OCI-M2 (cell line): ENCODE measurements at regions not wholly inside any gene's neighbourhood (a gene's known extent, or its start where the extent isn't known, plus 50 kb on each side); places are given as distances from the start of the nearest gene placed in this dataset.

Experiments
- DNase-seq: peaks from one replicate; lab custom pipeline; 2025; ENCODE audit not compliant: unreplicated experiment; lab: John Stamatoyannopoulos, UW

DNA sequence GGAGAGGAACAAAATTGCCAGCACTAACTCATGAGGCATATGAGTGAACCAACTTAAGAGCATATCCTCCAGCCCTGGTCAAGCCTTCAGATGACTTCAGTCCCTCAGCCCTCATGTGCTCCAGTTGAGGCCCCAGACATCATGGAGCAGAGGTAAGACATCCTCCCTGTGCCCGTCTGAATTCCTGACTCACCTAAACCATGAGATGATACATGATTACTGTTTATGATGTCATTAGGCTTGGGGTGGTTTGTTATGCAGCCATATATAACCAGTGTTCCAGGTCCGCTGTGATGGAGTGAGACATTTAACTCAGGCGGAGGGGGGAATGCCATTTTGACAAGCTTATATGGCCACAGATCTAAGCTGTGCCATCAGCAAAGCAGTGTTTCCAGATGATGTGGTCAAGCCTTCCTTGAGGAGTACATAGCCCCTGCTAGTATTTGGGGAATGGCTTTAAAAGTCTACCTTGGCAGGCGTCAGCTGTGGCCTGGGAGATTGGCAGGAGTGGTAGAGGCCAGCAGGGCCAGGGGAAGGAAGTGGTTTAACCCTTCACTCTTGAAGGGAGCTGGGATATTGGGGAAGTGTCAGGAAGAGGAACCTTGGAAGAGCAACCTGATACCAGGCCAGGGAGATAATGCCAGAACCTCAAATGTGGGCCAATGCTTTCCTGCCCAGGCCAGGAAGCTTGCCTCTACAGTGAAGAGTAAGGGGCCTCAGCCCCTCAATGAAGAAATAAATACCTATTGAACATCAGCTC is 343.0 kb upstream of the PODXL start:
- DNase-seq, result no peak

DNA sequence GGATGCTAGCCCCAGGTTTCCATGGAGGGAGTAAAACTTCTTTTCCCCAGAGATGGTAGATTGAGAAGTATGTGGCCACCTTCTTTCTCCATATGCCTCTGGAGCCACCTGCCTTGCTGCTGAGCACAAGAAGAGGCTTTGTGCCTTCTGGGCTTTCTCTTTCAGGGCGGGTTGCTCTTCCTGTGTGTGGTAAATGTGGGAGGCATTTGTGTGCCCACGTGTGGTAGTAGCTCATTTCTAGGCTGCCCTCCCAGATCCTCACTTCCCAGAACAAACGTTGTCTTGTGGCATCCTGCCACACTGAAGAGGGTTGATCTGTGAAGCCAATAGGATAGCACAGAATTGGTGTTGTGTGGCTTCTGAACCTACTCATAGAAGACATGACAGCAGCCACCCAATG is 342.0 kb upstream of the PODXL start:
- no peak for DNase-seq

DNA sequence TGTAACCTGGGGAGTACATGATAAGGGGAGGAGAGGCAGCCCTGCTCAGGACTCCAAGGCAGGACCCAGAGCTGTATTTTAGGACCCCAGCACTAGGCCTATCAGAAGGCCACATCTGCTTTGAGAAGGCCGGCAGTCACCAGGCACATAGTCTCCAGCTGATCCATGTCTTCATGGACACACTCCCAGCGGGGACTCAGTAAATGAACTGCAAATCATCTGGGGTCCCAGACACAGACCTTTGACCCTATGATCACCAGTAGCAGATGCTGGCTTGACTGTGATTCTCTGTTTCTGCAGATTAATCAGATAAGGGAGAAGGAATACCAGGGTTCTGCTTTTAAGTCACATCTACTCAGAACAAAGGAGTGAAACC is 341.4 kb upstream of the PODXL start:
- DNase-seq, result no peak

DNA sequence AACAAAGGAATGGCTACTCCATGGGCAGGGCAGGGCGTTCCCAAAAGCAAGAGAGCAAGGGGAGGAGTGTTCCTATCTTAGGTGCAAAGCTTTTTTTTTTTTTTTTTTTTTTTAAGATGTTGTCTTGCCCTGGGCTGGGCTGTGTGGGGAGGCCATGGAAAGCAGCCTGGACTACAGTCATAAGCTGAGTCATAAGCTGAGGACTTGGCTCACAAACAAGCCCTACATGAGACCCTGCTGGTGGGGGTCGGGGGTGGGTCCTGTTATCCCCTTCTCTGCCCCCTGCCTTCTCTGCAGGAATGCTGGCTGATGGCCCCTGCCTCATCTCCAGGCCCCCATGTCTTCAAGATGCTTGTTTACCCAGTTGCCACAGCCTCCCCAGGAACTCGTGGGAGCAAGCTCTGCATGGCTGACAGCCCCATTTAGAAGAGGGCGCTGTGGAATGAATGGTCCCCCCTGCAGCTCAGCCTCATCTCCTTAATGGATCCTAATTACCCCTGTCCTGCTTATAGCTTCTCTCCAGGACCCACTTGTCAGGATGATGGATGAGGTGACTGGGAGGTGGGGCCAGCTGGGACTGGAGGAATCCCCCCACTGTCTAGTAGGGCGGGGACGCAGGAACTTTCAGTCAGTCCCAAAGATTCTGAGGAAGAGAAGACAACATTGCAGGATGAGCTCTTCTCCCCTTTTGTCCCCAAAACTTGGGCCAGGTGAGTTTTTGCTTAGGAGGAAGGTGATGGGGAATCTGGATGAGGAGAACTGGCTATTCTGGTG is 340.8 kb upstream of the PODXL start:
- DNase-seq, result no peak

DNA sequence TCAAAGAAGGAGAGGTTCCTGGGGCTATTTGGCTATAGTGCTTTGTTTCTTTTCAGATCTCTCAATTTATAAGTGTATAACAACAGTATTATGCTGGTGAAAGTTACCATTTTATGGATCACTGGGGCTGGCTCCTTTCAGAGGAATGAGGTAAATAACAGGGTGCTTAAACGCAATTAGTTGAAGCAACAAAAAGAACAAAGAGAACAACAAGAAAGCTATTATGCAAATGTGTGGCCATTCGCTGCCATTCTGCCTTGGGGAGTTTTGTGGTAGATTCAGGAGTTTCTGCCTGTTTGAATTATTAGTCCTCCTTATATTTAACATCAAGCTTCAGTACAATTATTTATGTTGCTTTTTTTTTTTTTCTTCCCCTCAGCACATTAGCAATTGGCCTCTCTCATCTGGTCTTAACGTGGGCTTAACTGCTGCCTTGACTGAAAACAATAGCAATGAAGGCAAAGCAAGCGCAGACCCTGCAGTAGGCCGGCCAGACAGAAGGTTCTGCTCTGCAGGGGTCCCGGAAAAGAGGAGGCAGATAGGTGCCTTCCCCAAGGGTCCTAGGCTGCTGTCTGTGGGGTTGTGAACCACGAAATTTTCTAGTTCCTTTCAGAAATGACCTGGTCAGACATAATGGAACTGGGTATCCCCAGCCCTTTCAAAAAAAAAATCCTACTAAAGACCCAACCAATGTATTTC is 339.9 kb upstream of the PODXL start:
- DNase-seq, result no peak

DNA sequence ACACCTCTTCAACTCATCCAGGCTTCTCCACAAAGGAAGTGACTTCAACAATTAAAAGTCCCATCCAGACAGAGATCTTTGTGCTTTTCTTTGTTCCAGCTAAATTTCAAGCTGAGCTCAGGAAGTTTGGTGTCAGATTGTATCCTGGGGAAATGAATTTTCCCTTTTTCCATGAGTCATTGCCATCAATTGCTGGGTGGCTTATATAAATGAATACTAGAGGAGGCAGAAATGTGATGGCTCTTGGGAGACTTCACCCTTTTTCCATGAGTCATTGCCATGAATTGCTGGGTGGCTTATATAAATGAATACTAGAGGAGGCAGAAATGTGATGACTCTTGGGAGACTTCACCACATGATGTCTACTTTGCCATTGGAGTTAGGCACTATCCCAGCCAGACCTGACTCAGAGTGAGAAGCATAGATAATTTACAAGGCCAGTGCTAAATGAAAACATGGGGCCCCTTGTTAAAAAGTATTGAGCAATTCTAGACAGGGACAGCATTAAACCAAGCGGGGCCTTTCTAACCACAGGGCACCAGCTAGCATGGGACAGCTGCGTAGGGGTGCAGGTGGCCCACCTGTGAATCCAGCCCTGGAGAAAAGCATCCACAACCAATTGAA is 339.2 kb upstream of the PODXL start:
- DNase-seq, result no peak

DNA sequence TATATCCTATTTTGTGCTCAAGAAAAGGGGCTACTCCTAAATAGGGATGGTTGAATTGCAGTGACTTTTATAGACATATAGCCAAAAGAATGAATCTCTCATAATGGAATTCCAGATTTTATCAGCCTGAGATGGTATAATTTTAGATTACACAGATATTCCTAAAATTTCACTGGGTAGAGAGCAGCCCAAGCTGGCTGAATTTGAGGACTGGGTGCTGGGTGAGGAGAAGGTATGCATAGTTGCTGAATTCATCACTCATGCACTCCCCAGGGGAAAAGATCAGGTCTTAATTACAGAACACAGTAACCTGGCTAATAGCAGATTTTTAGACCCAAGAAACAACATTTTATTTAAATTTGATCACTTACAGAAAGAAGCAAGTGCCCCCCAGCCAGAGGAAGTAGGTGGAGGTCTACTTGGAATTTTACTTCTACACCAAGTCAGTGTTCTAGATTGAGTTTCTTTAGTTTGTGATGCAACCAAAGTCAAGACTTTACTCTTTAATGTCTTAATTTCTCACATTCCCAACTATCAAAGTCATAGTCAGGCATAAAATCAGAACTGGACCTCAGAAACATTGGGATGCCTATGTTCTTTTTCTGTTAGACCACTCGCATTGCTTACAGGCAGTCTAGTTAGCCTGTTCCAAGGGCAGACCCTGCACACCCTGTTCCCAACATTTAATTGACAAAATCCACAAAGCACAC is 337.4 kb upstream of the PODXL start:
- no peak for DNase-seq

DNA sequence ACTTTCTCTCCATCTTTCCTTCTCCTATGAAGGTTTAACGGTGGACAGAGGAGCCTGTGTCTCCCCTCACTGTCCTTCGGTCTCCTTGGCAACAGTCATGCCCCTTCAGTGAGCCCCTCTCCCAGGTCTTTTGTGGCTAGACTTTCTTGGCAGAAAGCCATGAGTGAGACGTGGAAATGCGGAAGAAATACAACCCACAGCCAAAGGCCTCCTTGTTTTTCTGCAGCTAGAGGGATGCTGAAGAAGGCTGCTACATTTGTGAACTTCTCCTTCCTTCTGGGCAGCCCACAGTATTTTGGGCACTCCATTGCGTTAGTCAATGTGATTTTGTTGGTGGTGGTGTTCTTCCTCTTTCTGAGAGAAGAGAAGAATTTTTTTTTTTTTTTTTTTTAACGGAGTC is 333.7 kb upstream of the PODXL start:
- no peak for DNase-seq

DNA sequence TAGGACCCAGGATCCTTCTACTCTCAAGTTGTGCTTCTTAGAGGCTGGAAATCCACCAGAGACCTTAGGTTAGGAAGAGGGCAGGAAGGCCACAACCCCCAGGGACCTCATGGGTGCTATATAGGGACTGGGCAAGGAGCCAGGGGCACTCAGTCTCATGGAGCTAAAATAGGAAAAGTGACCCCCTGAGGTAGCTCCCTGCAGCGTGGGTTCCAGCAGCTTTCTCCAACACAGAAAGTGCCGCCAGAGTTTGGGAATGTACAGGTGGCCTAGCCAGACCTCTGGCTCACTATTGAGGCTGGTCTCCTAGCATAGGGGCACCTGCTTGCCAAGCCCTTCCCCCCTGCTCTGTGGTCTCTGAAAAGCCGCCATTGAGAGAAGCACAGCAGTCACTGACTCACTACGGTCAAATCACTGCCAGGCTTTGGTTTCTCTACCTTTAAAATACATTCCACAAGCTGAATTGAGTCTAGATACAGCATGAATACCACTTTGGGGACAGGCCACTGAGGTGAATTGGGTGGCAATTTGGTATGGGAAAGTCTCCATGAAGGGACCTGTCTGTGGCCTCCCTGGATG is 333.2 kb upstream of the PODXL start:
- no peak for DNase-seq

DNA sequence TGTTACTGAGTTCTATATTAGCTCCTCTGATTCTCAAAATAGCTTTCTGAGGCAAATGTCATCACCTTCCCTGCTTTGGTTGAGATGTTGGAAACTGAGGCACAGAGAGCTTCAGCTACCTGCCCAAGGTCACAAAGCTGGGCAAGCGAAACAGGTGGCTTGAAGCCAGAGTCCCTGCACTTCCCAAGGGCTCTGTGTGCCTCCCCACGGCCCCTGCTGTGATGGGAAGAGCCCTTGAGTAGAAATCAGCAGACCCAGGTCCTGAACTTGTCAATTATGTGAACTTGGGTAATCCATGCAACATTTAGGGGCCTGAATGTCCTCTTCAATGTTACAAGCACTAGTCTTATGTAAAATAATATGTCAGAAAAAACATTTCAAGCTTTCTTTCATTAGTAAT is 327.3 kb upstream of the PODXL start:
- DNase-seq, result no peak

DNA sequence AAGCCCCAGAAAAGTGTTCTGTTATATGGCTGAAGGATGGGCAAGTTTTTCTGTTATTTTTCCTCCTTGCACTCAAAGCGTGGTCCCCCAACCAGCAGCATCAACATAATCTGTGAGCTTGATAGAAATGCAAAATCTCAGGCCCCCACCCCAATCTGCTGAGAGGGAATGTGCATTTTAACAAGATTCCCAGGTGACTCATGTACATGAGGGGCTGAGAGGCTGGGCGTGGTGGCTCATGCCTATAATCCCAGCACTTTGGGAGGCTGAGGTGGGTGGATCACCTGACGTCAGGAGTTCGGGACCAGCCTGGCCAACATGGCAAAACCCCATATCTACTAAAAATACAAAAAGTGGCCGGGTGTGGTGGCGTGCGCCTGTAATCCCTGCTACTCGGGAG is 326.8 kb upstream of the PODXL start:
- DNase-seq, result no peak

DNA sequence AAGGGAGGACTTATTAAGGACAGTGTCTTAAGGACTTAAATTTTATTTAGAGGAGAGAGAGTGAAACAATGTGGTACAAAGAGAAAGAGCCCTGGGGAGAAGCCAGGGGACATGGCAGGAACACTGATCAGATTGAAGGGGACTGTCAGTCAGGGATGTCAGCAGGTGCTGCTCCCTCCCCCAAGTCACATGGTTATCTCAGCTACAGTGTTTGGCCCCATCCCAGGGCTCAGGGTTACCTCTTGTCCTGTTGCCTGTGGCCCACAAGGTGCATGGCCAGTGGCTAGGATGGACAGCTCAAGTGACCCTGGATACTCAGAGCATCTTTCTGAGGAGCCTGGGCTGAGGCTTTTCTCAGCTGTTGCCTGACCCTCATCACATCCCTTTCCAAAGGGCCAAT is 325.9 kb upstream of the PODXL start:
- no peak for DNase-seq

DNA sequence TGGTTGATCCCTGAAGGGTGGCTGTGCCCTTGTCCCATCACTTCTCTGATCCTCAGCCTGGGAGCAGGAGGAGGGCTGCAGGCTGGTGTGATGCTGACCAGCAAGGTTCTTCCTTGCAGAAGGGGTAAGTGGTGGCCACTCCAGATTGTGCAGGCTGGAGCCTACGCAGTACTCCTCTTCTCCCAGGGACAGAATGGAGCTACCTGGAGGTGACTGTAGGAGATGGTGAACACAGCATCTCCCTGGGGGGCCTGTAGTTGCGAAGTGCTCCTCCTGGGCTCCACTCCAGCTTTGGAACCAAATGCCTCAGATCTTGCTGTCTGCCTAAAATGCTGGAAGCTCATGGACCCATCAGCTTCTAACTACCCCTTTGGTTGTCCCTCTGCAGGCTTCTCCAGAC is 323.6 kb upstream of the PODXL start:
- DNase-seq, result no peak

DNA sequence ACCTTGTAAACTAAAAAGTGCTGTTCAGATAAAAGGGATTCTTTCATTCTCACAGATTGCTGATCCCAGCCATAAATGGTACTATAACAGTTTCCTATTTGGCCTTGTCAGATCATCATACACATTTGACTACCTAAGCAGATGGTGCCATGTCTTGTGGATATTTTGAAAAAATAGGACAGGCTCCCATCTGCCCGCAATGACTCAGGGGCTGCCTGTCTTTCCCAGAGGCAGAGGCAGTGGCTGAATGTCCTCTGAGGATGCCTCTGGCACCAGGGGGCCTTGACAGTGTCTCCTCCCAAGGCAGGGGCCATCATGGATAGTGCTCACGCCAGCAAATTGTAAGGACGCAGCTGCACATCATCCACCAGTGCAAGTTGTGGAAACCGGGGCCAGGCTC is 323.0 kb upstream of the PODXL start:
- no peak for DNase-seq

DNA sequence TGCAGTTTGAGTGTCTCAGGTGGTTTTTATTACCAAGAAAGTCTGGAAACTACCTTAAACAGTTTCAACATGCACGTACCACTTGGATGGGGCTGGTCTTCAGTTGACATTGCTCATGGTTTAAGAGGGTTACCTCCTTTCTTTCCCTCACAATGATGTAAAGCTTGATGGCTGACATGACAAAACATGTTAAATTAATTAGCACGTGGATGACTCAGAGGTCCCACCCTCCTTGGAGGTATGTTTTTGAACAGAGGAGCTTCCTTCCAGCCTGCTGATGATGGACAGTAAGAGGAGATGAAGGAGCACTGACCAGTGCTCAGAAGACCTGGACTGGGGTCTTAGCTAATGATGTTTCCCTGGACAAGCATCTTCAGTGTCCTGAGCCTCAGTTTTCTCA is 322.3 kb upstream of the PODXL start:
- DNase-seq, result no peak

DNA sequence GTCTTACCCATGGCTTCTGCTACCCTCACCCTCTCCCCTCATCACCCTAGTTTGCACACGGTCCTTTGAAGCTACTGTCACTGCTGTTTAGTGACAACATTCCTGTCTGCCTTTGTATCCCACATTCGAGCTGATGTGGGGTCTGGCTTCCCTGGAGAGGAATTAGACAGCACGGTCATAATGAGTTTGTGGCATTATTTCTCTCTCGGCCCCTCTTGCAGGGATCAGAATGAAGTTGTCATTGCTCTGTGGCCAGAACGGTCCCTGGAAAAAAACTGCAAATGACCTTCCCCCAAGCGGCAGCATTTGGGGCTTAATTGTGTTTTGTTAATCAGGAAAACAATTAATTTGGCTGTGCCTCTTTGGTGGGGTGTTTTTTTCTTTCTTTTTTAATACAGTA is 317.2 kb upstream of the PODXL start:
- DNase-seq, result no peak

DNA sequence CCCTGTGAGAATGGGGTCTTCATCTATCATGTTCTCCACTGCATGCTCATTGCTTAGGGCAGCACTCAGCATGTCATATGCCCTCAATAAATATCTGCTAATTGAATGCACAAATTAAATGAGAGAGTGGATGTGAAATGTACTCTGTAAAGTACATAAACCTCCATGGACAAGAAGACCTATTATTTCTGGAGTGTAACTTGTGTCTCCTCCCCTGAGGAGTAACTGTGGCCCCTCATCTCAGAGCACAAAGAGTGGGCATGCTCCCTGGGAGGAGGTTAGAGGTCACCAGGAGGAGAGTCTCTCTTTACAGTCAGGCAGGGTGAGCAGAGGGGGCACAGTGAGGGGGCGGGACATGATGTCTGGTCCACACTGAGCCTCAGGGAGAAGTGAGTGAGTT is 313.6 kb upstream of the PODXL start:
- DNase-seq, result no peak

DNA sequence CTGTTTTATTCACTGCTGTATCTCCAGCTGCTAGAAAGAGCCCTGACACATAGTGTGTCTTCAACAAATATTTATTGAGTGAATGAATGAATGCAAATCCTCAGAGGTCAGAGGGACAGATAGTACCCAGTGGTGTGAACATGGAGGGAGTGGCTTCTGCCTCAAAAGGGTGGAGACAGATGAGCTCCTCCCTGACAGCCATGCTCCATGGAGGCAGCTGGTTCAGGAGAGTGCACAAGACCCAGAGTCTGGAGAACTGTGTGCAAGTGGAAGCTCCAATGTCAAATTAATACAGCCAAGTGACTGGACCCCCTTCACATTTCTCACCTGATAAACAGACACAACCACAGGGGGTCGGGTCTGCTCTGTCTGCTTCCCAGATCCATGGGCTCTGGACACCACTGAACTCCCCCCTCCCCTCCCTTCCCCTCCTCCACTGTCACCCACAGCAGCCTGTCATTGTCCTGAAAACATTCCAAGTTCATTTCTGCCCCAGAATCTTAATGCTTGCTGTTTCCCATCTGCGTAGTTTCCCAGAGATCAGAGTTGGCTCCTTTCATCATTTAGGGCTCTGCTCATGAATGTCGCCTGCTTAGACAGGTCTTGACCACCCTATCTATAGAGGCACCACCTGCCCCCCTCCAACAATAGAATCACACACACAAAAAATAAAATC is 312.9 kb upstream of the PODXL start:
- DNase-seq, result no peak

DNA sequence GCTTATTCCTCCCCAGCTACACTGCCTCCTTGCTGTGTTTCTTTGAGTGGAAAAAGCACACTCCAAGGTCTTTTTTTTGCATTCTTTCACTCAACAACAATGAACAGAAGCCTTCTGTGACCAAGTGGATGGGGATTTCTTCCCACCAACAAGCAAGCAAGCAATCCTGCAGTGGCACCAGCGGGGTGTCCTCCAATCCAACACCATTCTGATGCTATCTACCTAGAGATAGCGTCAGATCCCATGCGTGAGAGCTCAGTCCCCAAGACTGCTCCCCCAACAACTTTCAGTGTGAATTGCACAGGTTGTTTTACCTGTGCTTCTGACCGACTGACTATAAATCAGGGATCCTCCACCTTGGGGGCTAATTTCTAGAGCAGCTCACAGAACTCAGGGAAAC is 311.0 kb upstream of the PODXL start:
- no peak for DNase-seq

DNA sequence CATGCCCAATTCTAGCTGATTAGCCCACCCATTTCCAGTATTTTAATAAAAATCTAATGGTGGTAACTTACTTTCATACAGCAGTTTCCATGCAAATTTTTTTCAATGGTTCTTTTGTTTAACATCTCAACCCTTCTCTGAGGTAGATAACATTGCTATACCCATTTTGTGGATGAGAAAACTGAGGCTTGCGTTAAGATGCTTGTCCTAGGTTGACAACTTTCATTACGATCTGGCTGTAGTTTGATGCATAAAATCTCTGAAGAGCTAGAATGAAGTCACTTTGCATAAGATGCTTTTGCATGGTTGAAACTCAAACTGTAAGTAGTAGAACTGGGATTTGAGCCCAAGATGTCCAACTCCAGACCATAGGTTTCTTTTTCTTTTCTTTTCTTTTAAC is 309.5 kb upstream of the PODXL start:
- DNase-seq, result no peak
